ENCODE measurements at regions not wholly inside any gene's neighbourhood (a gene's known extent, or its start where the extent isn't known, plus 50 kb on each side); places are given as distances from the start of the nearest gene placed in this dataset.

DNA sequence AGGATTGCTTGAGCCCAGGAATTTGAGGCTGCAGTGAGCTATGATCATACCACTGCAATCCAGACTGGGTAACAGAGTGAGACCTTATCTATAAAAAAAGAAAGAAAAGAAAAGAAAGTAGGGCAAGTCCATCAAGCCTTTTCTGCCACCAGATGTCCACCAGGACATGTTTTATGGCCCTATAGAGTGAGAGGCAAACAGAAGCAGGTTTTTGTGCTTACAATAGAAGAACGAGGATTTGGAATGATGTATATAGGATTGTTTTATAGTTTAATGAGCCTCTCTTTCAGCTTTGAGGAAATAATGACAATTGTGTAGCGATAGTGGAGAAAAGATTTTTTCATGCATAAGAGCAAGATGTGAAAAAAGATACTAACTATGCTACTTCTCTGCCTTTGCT, 480.5 kb downstream of the KLF12 start:
- BruUV-seq (replicated peaks), result no TSS peak
- no peaks in the 10 kb centered on the region for H3K9me1 ChIP-seq (ENCODE audit: insufficient read depth, low read length)
- WGBS, 2 experiments (ENCODE audit: extremely low coverage in 2 of 2, insufficient read length in 1 of 2), result no CpG with 5 or more reads among the region's 2 CpGs

More for the DNA sequence above, 480.5 kb downstream of the KLF12 start:
- peaks cover 1% of the 10 kb centered on the region; the same call in 1 of the 2 replicates for H3K9me3 ChIP-seq (ENCODE audit: control insufficient read depth, insufficient read depth, low read length)
- H3K23ac ChIP-seq (ENCODE audit: low read depth, low read length), result no peak overlapping the region
- H4K8ac ChIP-seq (ENCODE audit: low read depth in 2 of 2, low read length in 2 of 2), result no peak overlapping the region
- TF ChIP-seq BHLHE40 (IDR thresholded peaks at IDR 0.05; ENCODE audit: low read depth, low read length), result no peak
- TF ChIP-seq CTCF (conservative IDR thresholded peaks at IDR 0.05; ENCODE audit: low read depth, low read length), result no peak
- TF ChIP-seq CHD1 (IDR thresholded peaks at IDR 0.05; ENCODE audit: low read depth, low read length), result no peak
- no peak for TF ChIP-seq MAFK (IDR thresholded peaks at IDR 0.05; ENCODE audit: low read depth, low read length)
- no peak for TF ChIP-seq RAD21 (IDR thresholded peaks at IDR 0.05; ENCODE audit: low read length)
- no peak for ATAC-seq (ENCODE audit: low read depth)
- no peak overlapping the region for H2AK9ac ChIP-seq (replicated peaks; ENCODE audit: low read depth, low read length, poor library complexity)
- H2BK120ac ChIP-seq (ENCODE audit: low read depth, low read length), result no peak overlapping the region
- no peak overlapping the region for H3K4me3 ChIP-seq (ENCODE audit: insufficient read depth, low read depth, low read length)
- no peak overlapping the region for H2BK5ac ChIP-seq (ENCODE audit: low read depth, low read length, poor library complexity, severe bottlenecking)
- intact Hi-C loops (cut with micrococcal nuclease) (no loop called here), in situ Hi-C loops (cut with MboI; ENCODE audit: low sequenced_read_pairs) (no loop called here), dilution Hi-C loops (cut with HindIII; ENCODE audit: low sequenced_read_pairs, unreplicated experiment) (no loop called here)
- H4K20me1 ChIP-seq (ENCODE audit: insufficient read depth, low read length), result no peaks in the 10 kb centered on the region
- H4K5ac ChIP-seq (ENCODE audit: low read depth, low read length), result no peak overlapping the region
- no peaks in the 10 kb centered on the region for H3K36me3 ChIP-seq (ENCODE audit: control insufficient read depth, insufficient read depth, low read length)
- no peak overlapping the region for H4K91ac ChIP-seq (ENCODE audit: insufficient read depth, low read depth, low read length)
- no peak for DNase-seq
- H3K56ac ChIP-seq (ENCODE audit: extremely low read depth, insufficient read depth, low read length), result no peak overlapping the region
- no peaks in the 10 kb centered on the region; the same call in 1 of the 2 replicates for H3K27me3 ChIP-seq (ENCODE audit: control insufficient read depth, insufficient read depth, low read length)
- H3K14ac ChIP-seq (replicated peaks; ENCODE audit: low read depth, low read length), result no peak overlapping the region
- H3K79me1 ChIP-seq (ENCODE audit: low read depth in 1 of 2, low read length in 2 of 2), result no peaks in the 10 kb centered on the region
- H2BK20ac ChIP-seq (ENCODE audit: low read depth, low read length), result no peak overlapping the region
- no peak overlapping the region for H2AFZ ChIP-seq (replicated peaks; ENCODE audit: low read length, poor library complexity)
- H3K18ac ChIP-seq (ENCODE audit: low read depth, low read length), result no peak overlapping the region
- no peak overlapping the region for H3K27ac ChIP-seq (ENCODE audit: insufficient read depth, low read length)
- H2AK5ac ChIP-seq (ENCODE audit: low read depth, low read length), result no peak overlapping the region
- ChIA-PET CTCF (interaction anchor here (0.7 kb wide), 1 partner anchor 404 kb away, joined by 3 read pairs; no protein-coding TSS in a partner anchor), POLR2A (ENCODE audit: unreplicated experiment) (no interaction called here)
- H3K4me1 ChIP-seq (ENCODE audit: control insufficient read depth, insufficient read depth, low read length), result no peaks in the 10 kb centered on the region
- H3K4ac ChIP-seq (ENCODE audit: low read depth, low read length), result no peak overlapping the region
- no peak overlapping the region for H2BK15ac ChIP-seq (ENCODE audit: low read depth, low read length)
- H3K9ac ChIP-seq (ENCODE audit: low read depth, low read length), result no peak overlapping the region
- no peak overlapping the region for H3K4me2 ChIP-seq (ENCODE audit: low read depth, low read length)
